Stimulated activated CD4-positive, alpha-beta T cell treated with anti-CD3 and anti-CD28 coated beads, TNF-alpha, amount 100 ng/mL, for 4 hours (primary cell): ENCODE measurements at regions not wholly inside any gene's neighbourhood (a gene's known extent, or its start where the extent isn't known, plus 50 kb on each side); places are given as distances from the start of the nearest gene placed in this dataset.

Experiments
- DNase-seq, 3 experiments: peaks; one replicate each; pipeline ENCODE4 v3.0.0-alpha.2; 2020; ENCODE audit warnings: low read depth in 3 of 3

- DNase-seq, result no peak
These were observed 106.8 kb downstream of the ZBTB18 start for GRCh38 chr1:244157731-244158438.

GRCh38 chr1:244159646-244160045 is 108.6 kb downstream of the ZBTB18 start:
- DNase-seq, result no peak

- no peak for DNase-seq
These were observed 109.6 kb downstream of the ZBTB18 start for GRCh38 chr1:244160455-244161235.

- DNase-seq, result no peak
These were observed 110.1 kb downstream of the ZBTB18 start for GRCh38 chr1:244161236-244161510.

- DNase-seq, result no peak
These were observed 111.9 kb downstream of the ZBTB18 start for GRCh38 chr1:244162786-244163530.

- no peak for DNase-seq
These were observed 112.9 kb downstream of the ZBTB18 start for GRCh38 chr1:244163861-244164510.

GRCh38 chr1:244164511-244164890 is 113.4 kb downstream of the ZBTB18 start:
- DNase-seq, result no peak

GRCh38 chr1:244165021-244165420 is 113.9 kb downstream of the ZBTB18 start:
- no peak for DNase-seq

GRCh38 chr1:244165701-244166100 is 114.6 kb downstream of the ZBTB18 start:
- DNase-seq, result no peak

GRCh38 chr1:244171241-244171985 is 120.3 kb downstream of the ZBTB18 start:
- DNase-seq, result no peak

- DNase-seq, result no peak
These were observed 122.2 kb downstream of the ZBTB18 start for GRCh38 chr1:244173240-244173639.

- DNase-seq, result no peak
These were observed 122.7 kb downstream of the ZBTB18 start for GRCh38 chr1:244173769-244174168.

- DNase-seq, result no peak
These were observed 123.9 kb downstream of the ZBTB18 start for GRCh38 chr1:244174922-244175521.

GRCh38 chr1:244176201-244176600 is 125.1 kb downstream of the ZBTB18 start:
- no peak for DNase-seq

GRCh38 chr1:244180256-244180655 is 129.2 kb downstream of the ZBTB18 start:
- no peak for DNase-seq

- DNase-seq, result no peak
These were observed 130.8 kb downstream of the ZBTB18 start for GRCh38 chr1:244181867-244182266.

GRCh38 chr1:244183037-244183436 is 132.0 kb downstream of the ZBTB18 start:
- no peak for DNase-seq

GRCh38 chr1:244186372-244186771 is 135.3 kb downstream of the ZBTB18 start:
- no peak for DNase-seq

GRCh38 chr1:244187310-244187709 is 136.2 kb downstream of the ZBTB18 start:
- no peak for DNase-seq

GRCh38 chr1:244191581-244191980 is 140.5 kb downstream of the ZBTB18 start:
- no peak for DNase-seq

- no peak for DNase-seq
These were observed 141.2 kb downstream of the ZBTB18 start for GRCh38 chr1:244192325-244192724.
